ENCODE measurements at regions not wholly inside any gene's neighbourhood (a gene's known extent, or its start where the extent isn't known, plus 50 kb on each side); places are given as distances from the start of the nearest gene placed in this dataset.

- Mint-ChIP-seq H3K36me3 (ENCODE audit: low read depth) (no peaks in the 10 kb centered on the region), H3K27me3 (peaks cover 9% of the 10 kb centered on the region), H3K27ac (no peak overlapping the region), H3K4me3 (no peak overlapping the region), H3K9me3 (no peaks in the 10 kb centered on the region), H3K4me1 (ENCODE audit: low read depth) (no peaks in the 10 kb centered on the region)
- DNase-seq (no peak), ATAC-seq (ENCODE audit: poor library complexity) (no peak)
- ChIA-PET CTCF (no interaction called here), POLR2A (no interaction called here)
- no peak for TF ChIP-seq CTCF (IDR thresholded peaks at IDR 0.05)
- H3K4me3 ChIP-seq (ENCODE audit: low read length), result no peak overlapping the region
- intact Hi-C loops (cut with DNase I, micrococcal nuclease), result no loop called here
- H3K27ac ChIP-seq (ENCODE audit: low read depth in 1 of 2, low read length in 2 of 2), result no peak overlapping the region
- no peaks in the 10 kb centered on the region for H3K27me3 ChIP-seq (ENCODE audit: control insufficient read depth in 1 of 2, insufficient read depth in 2 of 2, low read length in 2 of 2)
- H3K4me1 ChIP-seq (ENCODE audit: insufficient read depth, low read length), result no peaks in the 10 kb centered on the region
- no peaks in the 10 kb centered on the region for H3K9me3 ChIP-seq (ENCODE audit: control insufficient read depth in 1 of 2, insufficient read depth in 1 of 2, low read length in 2 of 2)
- no peaks in the 10 kb centered on the region for H3K36me3 ChIP-seq (ENCODE audit: insufficient read depth, low read length)
Observed at GRCh38 chr3:150141790-150142326, 171.2 kb upstream of the PFN2 start.

- ATAC-seq (ENCODE audit: poor library complexity) (no peak), DNase-seq (no peak)
- H3K9me3 ChIP-seq (ENCODE audit: control insufficient read depth in 1 of 2, insufficient read depth in 1 of 2, low read length in 2 of 2), result no peaks in the 10 kb centered on the region
- no peaks in the 10 kb centered on the region for H3K36me3 Mint-ChIP-seq (ENCODE audit: low read depth)
- ChIA-PET POLR2A (no interaction called here), CTCF (no interaction called here)
- no peak overlapping the region for H3K4me3 Mint-ChIP-seq
- intact Hi-C loops (cut with DNase I, micrococcal nuclease), result no loop called here
- H3K4me3 ChIP-seq (ENCODE audit: low read length), result no peak overlapping the region
- no peaks in the 10 kb centered on the region for H3K36me3 ChIP-seq (ENCODE audit: insufficient read depth, low read length)
- H3K4me1 Mint-ChIP-seq (ENCODE audit: low read depth), result no peaks in the 10 kb centered on the region
- TF ChIP-seq CTCF (IDR thresholded peaks at IDR 0.05), result no peak
- H3K27ac Mint-ChIP-seq, result no peak overlapping the region
- no peaks in the 10 kb centered on the region for H3K4me1 ChIP-seq (ENCODE audit: insufficient read depth, low read length)
- no peak overlapping the region for H3K27ac ChIP-seq (ENCODE audit: low read depth in 1 of 2, low read length in 2 of 2)
- peaks cover 11% of the 10 kb centered on the region for H3K27me3 Mint-ChIP-seq
- H3K27me3 ChIP-seq (ENCODE audit: control insufficient read depth in 1 of 2, insufficient read depth in 2 of 2, low read length in 2 of 2), result no peaks in the 10 kb centered on the region
- no peaks in the 10 kb centered on the region for H3K9me3 Mint-ChIP-seq
Observed at GRCh38 chr3:150140614-150141321, 170.1 kb upstream of the PFN2 start.

- Mint-ChIP-seq H3K27ac (no peak overlapping the region), H3K4me3 (no peak overlapping the region), H3K36me3 (ENCODE audit: low read depth) (no peaks in the 10 kb centered on the region), H3K27me3 (peaks cover 6% of the 10 kb centered on the region), H3K9me3 (no peaks in the 10 kb centered on the region), H3K4me1 (ENCODE audit: low read depth) (no peaks in the 10 kb centered on the region)
- intact Hi-C loops (cut with DNase I, micrococcal nuclease), result no loop called here
- CTCF ChIA-PET, result no interaction called here
- no peak for TF ChIP-seq CTCF (IDR thresholded peaks at IDR 0.05)
- no peaks in the 10 kb centered on the region for H3K27me3 ChIP-seq (ENCODE audit: control insufficient read depth in 1 of 2, insufficient read depth in 2 of 2, low read length in 2 of 2)
- H3K4me1 ChIP-seq (ENCODE audit: insufficient read depth, low read length), result no peaks in the 10 kb centered on the region
- H3K4me3 ChIP-seq (ENCODE audit: low read length), result no peak overlapping the region
- DNase-seq, result no peak
- H3K9me3 ChIP-seq (ENCODE audit: control insufficient read depth in 1 of 2, insufficient read depth in 1 of 2, low read length in 2 of 2), result no peaks in the 10 kb centered on the region
- POLR2A ChIA-PET, result no interaction called here
- no peak for ATAC-seq (ENCODE audit: poor library complexity)
- no peaks in the 10 kb centered on the region for H3K36me3 ChIP-seq (ENCODE audit: insufficient read depth, low read length)
- H3K27ac ChIP-seq (ENCODE audit: low read depth in 1 of 2, low read length in 2 of 2), result no peak overlapping the region
Observed at GRCh38 chr3:150138824-150139223, 168.1 kb upstream of the PFN2 start.
